SK-N-SH treated with all-trans-retinoic acid at 6 μM for 48 hours (cell line): ENCODE measurements at regions not wholly inside any gene's neighbourhood (a gene's known extent, or its start where the extent isn't known, plus 50 kb on each side); places are given as distances from the start of the nearest gene placed in this dataset.

Experiments
- BACH2 ChIP-seq: fragments of 250-450 bp; sonication (Bioruptor Pico); IDR thresholded peaks from 2 replicates; pipeline ENCODE4 v1.9.0; 2021; ENCODE audit warnings: mild to moderate bottlenecking, borderline replicate concordance
- ZNF8 ChIP-seq: fragments of 450-650 bp; formaldehyde crosslinking; IDR thresholded peaks from 2 replicates; pipeline ENCODE4 v1.5.0; 2020; ENCODE audit warnings: mild to moderate bottlenecking, moderate library complexity
- TF ChIP-seq, protein P1 (sequence below): fragments of 250-450 bp; sonication (Bioruptor Pico); IDR thresholded peaks from 2 replicates; pipeline ENCODE4 v1.8.0; 2020; ENCODE audit warnings: mild to moderate bottlenecking, moderate library complexity, borderline replicate concordance

- TF ChIP-seq, protein P1, sequence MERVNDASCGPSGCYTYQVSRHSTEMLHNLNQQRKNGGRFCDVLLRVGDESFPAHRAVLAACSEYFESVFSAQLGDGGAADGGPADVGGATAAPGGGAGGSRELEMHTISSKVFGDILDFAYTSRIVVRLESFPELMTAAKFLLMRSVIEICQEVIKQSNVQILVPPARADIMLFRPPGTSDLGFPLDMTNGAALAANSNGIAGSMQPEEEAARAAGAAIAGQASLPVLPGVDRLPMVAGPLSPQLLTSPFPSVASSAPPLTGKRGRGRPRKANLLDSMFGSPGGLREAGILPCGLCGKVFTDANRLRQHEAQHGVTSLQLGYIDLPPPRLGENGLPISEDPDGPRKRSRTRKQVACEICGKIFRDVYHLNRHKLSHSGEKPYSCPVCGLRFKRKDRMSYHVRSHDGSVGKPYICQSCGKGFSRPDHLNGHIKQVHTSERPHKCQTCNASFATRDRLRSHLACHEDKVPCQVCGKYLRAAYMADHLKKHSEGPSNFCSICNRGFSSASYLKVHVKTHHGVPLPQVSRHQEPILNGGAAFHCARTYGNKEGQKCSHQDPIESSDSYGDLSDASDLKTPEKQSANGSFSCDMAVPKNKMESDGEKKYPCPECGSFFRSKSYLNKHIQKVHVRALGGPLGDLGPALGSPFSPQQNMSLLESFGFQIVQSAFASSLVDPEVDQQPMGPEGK: no peak
- no peak for TF ChIP-seq ZNF8
- TF ChIP-seq BACH2 (CRISPR knock-in tag): no peak
These were observed 121.7 kb downstream of the PAPOLA start for GRCh38 chr14:96623676-96624484.
